ENCODE measurements at regions not wholly inside any gene's neighbourhood (a gene's known extent, or its start where the extent isn't known, plus 50 kb on each side); places are given as distances from the start of the nearest gene placed in this dataset.

DNA sequence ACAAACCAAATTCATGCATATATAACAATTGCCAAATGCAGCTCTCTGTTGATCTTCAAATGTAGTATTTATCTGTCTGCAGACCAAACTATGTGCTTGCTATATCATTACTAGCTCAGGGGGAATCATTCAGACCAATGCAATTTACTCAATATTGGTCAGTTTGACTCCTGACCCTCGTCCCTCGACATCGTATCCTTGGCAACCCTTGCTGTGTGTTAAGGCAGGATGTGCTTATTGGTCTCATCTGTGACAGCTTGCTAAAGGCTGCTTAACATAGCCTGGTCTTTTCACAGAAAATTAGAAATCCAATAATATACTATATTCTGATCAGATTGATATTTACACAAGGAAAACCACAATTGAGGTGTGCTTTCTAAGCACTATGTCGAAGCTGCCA is 747.1 kb downstream of the GALR1 start:
- DNase-seq = no peak

DNA sequence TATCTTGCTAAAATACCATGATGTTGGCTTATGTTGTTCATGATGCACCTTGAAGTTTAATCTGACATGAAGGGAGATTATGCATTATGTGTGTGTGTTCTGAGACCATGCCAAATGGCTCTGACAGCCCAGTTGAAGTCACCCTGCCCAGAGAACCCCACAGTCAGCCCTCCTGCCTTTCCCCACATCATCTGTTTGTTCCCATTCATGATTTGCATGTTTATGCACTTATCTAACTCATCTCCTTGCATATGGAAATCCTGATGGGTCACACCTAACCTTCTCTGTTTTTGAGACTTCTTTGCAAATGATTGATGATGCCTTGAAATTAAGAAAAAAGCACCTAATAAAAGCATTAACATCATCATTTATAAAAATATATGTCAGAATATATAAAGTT is 752.2 kb downstream of the GALR1 start:
- no peak for DNase-seq

DNA sequence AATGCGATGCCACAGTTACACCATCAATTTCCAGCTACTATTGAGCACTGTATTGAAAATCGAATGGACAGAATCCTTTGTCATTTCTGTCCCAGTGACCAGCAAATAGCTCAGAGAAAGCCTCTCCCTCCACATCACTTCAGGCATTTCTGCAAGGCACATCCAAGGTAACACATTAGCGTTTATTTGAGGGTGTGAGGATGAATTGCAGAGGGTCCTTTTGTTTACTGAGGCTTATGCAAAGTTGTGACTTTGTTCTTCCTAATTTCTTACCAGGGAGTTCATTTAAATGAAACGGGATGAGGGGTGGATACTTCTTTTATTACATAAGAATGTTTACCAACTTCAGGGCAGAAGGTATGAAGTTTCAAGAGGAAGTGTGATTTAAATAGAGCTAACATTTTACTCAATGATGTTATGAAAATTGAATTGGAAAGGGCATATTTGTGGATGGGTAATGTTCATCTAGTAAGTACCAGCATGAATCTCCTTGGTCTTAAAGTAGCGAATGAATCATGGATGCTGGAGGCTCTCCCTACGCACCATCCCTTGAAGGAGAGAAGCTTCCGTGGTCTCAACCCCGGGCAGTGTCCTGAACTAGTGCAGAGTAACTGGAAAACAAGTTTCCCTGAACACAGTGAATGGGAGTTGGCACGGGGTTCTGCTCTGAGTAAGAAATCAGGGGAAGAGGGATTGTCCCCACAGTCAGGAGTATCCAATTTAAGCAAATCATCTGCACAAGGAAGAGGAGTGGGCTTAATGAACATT is 756.5 kb downstream of the GALR1 start:
- DNase-seq = no peak

DNA sequence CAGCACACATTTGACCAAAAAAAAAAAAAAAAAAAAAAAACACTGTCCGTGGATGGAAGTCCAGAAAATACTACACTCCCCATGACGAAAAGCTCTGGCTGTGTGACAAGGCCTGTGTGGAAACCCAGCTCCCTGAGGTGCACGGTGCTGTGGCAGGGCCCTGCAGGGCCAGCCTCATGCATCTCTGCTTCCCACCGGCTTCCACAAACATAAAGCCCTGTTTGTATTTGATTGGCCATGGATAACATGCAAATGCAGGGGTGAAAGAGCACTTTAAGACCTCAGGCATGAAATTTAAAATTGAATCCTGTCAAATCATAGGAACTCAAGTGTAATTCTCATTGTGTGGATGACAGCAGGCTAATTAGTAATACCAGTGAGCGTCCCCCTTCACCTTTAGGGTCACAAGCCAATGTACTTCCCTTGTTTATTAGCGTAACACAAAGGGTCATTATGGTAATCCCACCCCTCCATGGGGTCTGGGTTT is 757.2 kb downstream of the GALR1 start:
- DNase-seq = no peak

GRCh38 chr18:78010363-78010762 is 760.7 kb downstream of the GALR1 start:
- DNase-seq = no peak

DNA sequence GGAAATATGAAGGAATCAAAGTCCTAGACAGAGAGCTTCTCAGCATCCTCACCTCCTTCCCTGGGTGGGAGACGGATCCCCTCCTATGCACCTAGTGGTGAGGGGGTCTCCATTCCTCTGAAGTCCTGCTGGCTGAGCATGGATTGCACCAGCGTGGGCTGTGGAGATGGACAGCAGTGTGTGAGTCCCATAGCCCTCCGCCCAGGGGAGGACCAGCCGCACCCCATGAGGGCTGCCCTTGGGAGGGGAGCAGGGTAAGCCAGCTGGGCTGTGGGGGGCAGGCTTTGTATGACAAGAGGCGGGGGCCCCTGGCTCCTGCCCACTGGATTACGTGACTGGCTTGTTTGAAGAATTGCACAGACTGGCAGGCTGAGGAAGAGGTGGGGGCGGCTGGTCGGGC is 768.2 kb downstream of the GALR1 start:
- no peak for DNase-seq

DNA sequence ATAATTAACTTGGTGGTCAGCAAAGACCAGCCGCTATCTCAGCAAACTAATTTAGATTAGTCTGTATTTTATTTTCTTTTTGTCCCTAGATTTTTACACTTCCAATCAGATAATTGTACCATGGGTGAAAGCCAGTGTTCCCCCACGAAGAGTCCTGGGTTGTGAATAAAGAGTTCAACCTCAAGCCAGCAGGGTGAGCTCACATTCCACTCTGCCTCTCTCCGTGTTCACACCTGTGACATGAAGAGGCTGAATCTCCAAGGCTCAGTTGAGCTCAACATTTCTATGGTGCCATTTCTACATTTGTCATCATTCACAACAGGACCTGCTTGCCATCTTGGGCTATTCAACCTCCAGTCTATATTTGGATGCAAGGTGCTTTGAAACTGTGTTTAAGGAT is 771.5 kb downstream of the GALR1 start:
- DNase-seq = no peak

- no peak for DNase-seq
Measured at GRCh38 chr18:78031589-78031988, 781.9 kb downstream of the GALR1 start.

DNA sequence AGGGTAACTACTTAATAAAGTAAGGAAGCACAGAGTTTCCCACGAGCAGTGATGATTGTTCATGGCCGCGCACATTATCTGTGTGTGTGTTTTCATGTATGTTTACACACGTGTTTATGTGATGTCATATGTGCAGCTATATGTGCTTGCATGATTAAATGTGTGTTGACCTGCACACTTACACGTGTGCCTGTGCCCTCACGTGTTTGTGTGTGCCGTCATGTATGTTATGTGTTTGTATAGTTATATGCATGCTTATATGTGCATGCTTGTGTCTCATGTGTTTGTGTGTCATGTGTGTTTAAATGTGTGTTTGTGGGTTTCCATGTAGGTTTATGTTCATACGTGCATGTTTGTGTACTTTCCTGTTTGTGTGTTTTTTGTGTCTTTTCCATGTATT is 782.3 kb downstream of the GALR1 start:
- DNase-seq = no peak

GRCh38 chr18:78032574-78032973 is 782.9 kb downstream of the GALR1 start:
- DNase-seq = no peak

- DNase-seq = no peak
Measured at GRCh38 chr18:78034755-78035154, 785.1 kb downstream of the GALR1 start.

DNA sequence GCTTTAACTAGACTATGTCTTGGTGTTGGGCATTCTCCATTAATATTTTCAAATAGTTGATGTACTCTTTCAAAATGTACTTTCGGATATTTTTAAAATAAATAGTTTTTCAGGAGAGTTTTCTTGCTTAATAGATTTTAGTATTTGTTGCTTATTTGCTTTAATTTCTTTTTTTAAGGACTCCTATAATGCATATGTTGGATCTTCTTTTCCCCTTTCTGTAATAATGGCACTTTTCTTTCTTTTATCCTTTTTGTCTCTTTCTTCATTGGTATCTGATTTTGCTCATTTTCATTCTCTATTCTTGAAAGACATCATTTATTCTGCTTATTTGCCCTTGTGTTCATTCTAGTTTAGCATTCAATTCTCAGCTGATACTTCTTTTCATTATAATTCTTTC is 791.6 kb downstream of the GALR1 start:
- no peak for DNase-seq

- DNase-seq = no peak
Measured at GRCh38 chr18:78046631-78047030, 797.0 kb downstream of the GALR1 start.

DNA sequence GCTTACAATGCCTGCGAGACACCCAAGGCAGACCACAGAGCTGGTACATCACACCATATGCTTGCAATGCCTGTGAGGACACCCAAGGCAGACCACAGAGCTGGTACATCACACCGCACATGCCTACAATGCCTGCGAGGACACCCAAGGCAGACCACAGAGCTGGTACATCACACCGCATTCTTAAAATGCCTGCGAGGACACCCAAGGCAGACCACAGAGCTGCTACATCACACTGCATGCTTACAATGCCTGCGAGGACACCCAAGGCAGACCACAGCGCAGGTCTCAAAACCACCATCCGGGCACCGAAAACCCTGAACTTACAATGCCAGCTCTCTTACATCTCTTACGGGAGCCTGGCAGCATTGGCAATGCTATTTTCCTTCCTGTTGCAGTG is 799.6 kb downstream of the GALR1 start:
- DNase-seq = no peak

- DNase-seq = no peak
Measured at GRCh38 chr18:78054801-78055200, 805.2 kb downstream of the GALR1 start.

GRCh38 chr18:78056011-78056410 is 806.4 kb downstream of the GALR1 start:
- DNase-seq = no peak

DNA sequence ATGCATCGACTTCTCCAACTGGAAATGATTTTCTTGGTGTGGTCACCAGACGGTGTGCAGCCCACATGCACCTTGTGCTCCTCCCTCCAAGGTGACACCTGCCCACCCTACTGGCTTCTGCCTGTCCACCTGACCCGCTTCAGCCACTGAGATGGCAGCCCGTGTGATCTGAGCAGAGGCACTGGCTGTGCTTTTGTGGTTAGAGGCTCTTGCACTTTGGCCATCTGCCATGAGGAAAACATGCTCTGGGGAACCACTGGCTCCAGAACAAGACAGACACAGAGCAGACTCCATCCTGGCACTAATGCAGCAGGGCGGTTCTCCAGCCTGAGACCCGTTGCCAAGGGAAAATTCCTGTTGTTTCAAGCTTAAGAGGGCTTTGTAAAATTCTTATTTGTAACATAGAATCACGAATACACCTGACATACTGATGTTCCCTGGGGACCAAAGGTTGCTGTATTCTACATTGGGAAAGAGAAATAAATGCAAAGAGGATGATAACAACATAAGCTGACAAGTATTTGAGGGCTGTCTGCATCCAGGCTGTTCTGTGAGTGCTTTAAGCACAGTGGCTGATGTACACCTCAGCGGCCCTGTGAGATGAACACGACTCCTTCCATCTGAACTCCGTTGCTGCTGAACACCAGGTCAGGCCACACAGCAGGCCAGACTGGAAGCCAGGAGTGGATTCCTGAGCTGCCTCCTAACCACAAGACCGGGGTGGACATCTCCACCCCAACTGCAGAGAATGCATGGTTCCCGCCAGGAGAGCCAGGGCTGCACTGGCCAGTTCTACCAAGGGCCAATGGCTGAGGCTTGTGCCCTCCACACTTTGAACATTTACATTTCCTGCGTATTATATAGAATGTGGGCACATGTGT is 820.4 kb downstream of the GALR1 start:
- DNase-seq = no peak

DNA sequence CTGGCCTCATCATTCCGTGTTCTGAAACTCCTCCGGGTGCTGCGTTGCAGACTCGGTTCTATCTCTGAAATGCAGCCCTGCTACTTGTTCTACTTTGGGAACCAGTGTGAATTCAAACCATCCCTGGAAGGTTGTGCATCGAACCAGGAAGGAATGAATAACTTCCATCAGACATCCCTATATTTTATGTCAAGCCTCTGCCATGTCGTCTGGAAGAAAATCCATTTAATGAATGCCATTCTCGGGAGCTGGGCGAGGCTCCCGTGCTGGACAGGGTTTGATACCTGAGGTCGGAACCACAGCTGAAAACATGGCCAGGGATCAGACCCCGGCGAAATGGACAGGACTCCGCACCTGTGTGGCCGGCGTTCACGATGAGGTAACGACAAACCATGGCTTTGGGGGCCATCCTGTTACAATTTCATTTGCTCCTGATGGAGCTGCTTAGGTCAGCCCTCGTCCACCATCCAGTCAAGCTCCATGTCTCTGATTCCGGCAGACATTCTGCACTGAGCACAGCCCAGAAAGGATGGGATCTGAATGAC is 821.6 kb downstream of the GALR1 start:
- no peak for DNase-seq

DNA sequence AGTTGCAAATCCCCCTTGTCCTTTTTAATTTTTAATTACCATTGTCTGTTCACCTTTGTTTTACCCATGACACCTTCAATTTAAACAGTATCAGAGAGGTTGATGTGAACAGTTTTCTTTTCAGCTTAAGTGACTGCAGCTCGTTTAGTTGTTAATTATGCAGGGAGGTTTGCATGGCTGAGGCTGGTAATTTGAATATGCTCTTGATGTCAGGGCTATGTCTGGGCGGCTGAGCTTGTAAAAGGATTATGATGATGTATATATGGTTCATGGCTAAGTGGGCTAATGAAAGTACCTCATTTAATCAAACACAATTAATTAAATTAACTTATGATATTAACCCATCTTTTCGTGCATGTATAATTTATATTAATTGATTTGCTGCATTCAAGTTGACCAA is 822.1 kb downstream of the GALR1 start:
- no peak for DNase-seq

- DNase-seq = no peak
Measured at GRCh38 chr18:78072375-78072774, 822.7 kb downstream of the GALR1 start.

DNA sequence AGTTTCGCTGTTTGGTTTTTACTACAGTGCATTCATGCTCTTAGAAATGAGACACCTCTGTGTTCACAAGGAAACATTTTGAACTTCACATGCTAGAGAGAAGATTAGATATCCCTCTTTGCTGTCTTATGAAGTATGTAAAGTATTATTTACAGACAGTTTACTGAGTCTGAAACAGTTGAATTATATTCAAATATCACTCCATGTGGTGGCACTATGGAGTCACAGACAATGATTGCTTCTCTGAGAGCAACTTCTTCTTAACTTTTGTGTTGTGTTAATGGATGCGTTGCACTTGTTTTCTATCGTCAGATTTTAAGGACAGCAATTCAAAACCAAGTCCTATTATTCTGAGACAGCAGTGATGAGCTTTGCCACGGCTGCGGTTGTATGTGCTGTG is 823.6 kb downstream of the GALR1 start:
- no peak for DNase-seq

GRCh38 chr18:78074400-78075020 is 824.9 kb downstream of the GALR1 start:
- DNase-seq = no peak

DNA sequence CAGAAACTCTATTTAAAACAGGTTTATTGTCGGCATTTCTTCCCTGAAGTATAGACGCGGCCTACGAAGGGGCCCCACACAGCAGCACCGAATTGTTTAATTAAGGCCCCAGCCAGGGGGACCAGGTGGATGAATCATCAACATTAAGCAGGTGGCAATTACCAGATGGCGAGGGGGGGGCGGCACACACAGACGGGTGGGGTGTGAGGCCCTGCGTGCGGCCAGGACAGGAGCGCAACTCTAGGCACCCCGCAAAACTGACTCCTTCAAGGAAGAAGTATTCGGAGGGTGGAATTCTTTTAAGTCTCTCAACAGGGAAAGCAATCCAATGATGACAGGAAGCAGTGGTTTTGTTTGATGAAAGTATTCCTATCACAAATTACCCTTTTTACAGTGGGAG is 830.4 kb downstream of the GALR1 start:
- DNase-seq = no peak

Measured in bone marrow (tissue), 2 donors.